ENCODE measurements at regions not wholly inside any gene's neighbourhood (a gene's known extent, or its start where the extent isn't known, plus 50 kb on each side); places are given as distances from the start of the nearest gene placed in this dataset.

GRCh38 chr3:157782236-157782635 lies 279.0 kb upstream of the VEPH1 start:
- Histone ChIP-seq H3F3A (ENCODE audit: insufficient read depth) (peaks cover 34% of the 10 kb centered on the region), H3K9ac (no peak overlapping the region), H3K4me2 (ENCODE audit: unreplicated experiment) (no peak overlapping the region), H3K4me3 (no peak overlapping the region), H3K9me2 (ENCODE audit: insufficient read depth) (no peaks in the 10 kb centered on the region), H2AFZ (no peak overlapping the region), H3K9me3 (ENCODE audit: low read depth) (no peaks in the 10 kb centered on the region), H3K27me3 (replicated peaks; ENCODE audit: insufficient read depth) (no peaks in the 10 kb centered on the region), H3K4me1 (ENCODE audit: insufficient read depth) (peaks cover 31% of the 10 kb centered on the region), H3K79me2 (ENCODE audit: insufficient read depth) (no peaks in the 10 kb centered on the region), H3K27ac (no peak overlapping the region), H4K20me1 (ENCODE audit: insufficient read depth) (no peaks in the 10 kb centered on the region), H3K36me3 (ENCODE audit: low read depth) (no peaks in the 10 kb centered on the region)
- 71 to 81% methylated on average over 2 of the region's 2 CpGs for WGBS, 2 experiments (ENCODE audit: low coverage in 1 of 2, low lambda C conversion rate in 2 of 2, missing lambda C conversion rate in 2 of 2)
- DNase-seq, result peak; percentile 50
- in situ Hi-C loops (cut with MboI), result no loop called here
- TF ChIP-seq EZH2phosphoT487 (IDR thresholded peaks at IDR 0.05; ENCODE audit: insufficient read depth, low read depth) (no peak), EZH2 (IDR thresholded peaks at IDR 0.05; ENCODE audit: insufficient read depth, poor library complexity, severe bottlenecking) (no peak)

- Histone ChIP-seq H3K9ac (no peak overlapping the region), H3F3A (ENCODE audit: insufficient read depth) (no peaks in the 10 kb centered on the region), H3K4me3 (no peak overlapping the region), H3K27ac (no peak overlapping the region), H3K4me2 (ENCODE audit: unreplicated experiment) (no peak overlapping the region), H2AFZ (no peak overlapping the region), H3K27me3 (replicated peaks; ENCODE audit: insufficient read depth) (no peaks in the 10 kb centered on the region), H3K9me3 (ENCODE audit: low read depth) (no peaks in the 10 kb centered on the region), H3K4me1 (ENCODE audit: insufficient read depth) (no peaks in the 10 kb centered on the region), H3K36me3 (ENCODE audit: low read depth) (no peaks in the 10 kb centered on the region), H3K79me2 (ENCODE audit: insufficient read depth) (no peaks in the 10 kb centered on the region), H4K20me1 (ENCODE audit: insufficient read depth) (no peaks in the 10 kb centered on the region), H3K9me2 (ENCODE audit: insufficient read depth) (no peaks in the 10 kb centered on the region)
- TF ChIP-seq EZH2 (IDR thresholded peaks at IDR 0.05; ENCODE audit: insufficient read depth, poor library complexity, severe bottlenecking), result no peak
- TF ChIP-seq EZH2phosphoT487 (IDR thresholded peaks at IDR 0.05; ENCODE audit: insufficient read depth, low read depth), result no peak
- WGBS, 2 experiments (ENCODE audit: low coverage in 1 of 2, low lambda C conversion rate in 2 of 2, missing lambda C conversion rate in 2 of 2), result 97 to 98% methylated on average over 2 of the region's 2 CpGs
- in situ Hi-C loops (cut with MboI), result no loop called here
- DNase-seq, result no peak
These were observed 273.6 kb upstream of the VEPH1 start for GRCh38 chr3:157776861-157777260.

- H3K36me3 ChIP-seq (ENCODE audit: low read depth), result no peaks in the 10 kb centered on the region
- H3F3A ChIP-seq (ENCODE audit: insufficient read depth), result no peaks in the 10 kb centered on the region
- in situ Hi-C loops (cut with MboI), result no loop called here
- TF ChIP-seq EZH2phosphoT487 (IDR thresholded peaks at IDR 0.05; ENCODE audit: insufficient read depth, low read depth) (no peak), EZH2 (IDR thresholded peaks at IDR 0.05; ENCODE audit: insufficient read depth, poor library complexity, severe bottlenecking) (no peak)
- no peak overlapping the region for H2AFZ ChIP-seq
- no peaks in the 10 kb centered on the region for H3K79me2 ChIP-seq (ENCODE audit: insufficient read depth)
- no peaks in the 10 kb centered on the region for H4K20me1 ChIP-seq (ENCODE audit: insufficient read depth)
- no peaks in the 10 kb centered on the region for H3K9me3 ChIP-seq (ENCODE audit: low read depth)
- no peaks in the 10 kb centered on the region for H3K9me2 ChIP-seq (ENCODE audit: insufficient read depth)
- H3K27me3 ChIP-seq (replicated peaks; ENCODE audit: insufficient read depth), result no peaks in the 10 kb centered on the region
- no peak overlapping the region for H3K4me2 ChIP-seq (ENCODE audit: unreplicated experiment)
- H3K9ac ChIP-seq, result no peak overlapping the region
- no peaks in the 10 kb centered on the region for H3K4me1 ChIP-seq (ENCODE audit: insufficient read depth)
- no peak for DNase-seq
- no peak overlapping the region for H3K27ac ChIP-seq
- H3K4me3 ChIP-seq, result no peak overlapping the region
These were observed 272.2 kb upstream of the VEPH1 start for GRCh38 chr3:157775446-157775845.

- no peak overlapping the region for H3K9ac ChIP-seq
- no peaks in the 10 kb centered on the region for H3K79me2 ChIP-seq (ENCODE audit: insufficient read depth)
- DNase-seq, result no peak
- H3K4me3 ChIP-seq, result no peak overlapping the region
- no peaks in the 10 kb centered on the region for H3K27me3 ChIP-seq (replicated peaks; ENCODE audit: insufficient read depth)
- no peaks in the 10 kb centered on the region for H3K9me3 ChIP-seq (ENCODE audit: low read depth)
- H4K20me1 ChIP-seq (ENCODE audit: insufficient read depth), result no peaks in the 10 kb centered on the region
- no peaks in the 10 kb centered on the region for H3K36me3 ChIP-seq (ENCODE audit: low read depth)
- WGBS, 2 experiments (ENCODE audit: low coverage in 1 of 2, low lambda C conversion rate in 2 of 2, missing lambda C conversion rate in 2 of 2), result 73 to 87% methylated on average over 1 of the region's 1 CpG
- no peak overlapping the region for H3K4me2 ChIP-seq (ENCODE audit: unreplicated experiment)
- H2AFZ ChIP-seq, result no peak overlapping the region
- no peaks in the 10 kb centered on the region for H3K4me1 ChIP-seq (ENCODE audit: insufficient read depth)
- H3K27ac ChIP-seq, result no peak overlapping the region
- in situ Hi-C loops (cut with MboI), result no loop called here
- TF ChIP-seq EZH2phosphoT487 (IDR thresholded peaks at IDR 0.05; ENCODE audit: insufficient read depth, low read depth) (no peak), EZH2 (IDR thresholded peaks at IDR 0.05; ENCODE audit: insufficient read depth, poor library complexity, severe bottlenecking) (no peak)
- no peaks in the 10 kb centered on the region for H3F3A ChIP-seq (ENCODE audit: insufficient read depth)
- no peaks in the 10 kb centered on the region for H3K9me2 ChIP-seq (ENCODE audit: insufficient read depth)
These were observed 266.2 kb upstream of the VEPH1 start for GRCh38 chr3:157769378-157769777.

- Histone ChIP-seq H3K36me3 (ENCODE audit: low read depth) (no peaks in the 10 kb centered on the region), H3K9ac (no peak overlapping the region), H3K4me1 (ENCODE audit: insufficient read depth) (no peaks in the 10 kb centered on the region), H3K4me3 (no peak overlapping the region), H3K4me2 (ENCODE audit: unreplicated experiment) (no peak overlapping the region), H3K27ac (no peak overlapping the region), H4K20me1 (ENCODE audit: insufficient read depth) (no peaks in the 10 kb centered on the region), H3K9me2 (ENCODE audit: insufficient read depth) (no peaks in the 10 kb centered on the region), H3K79me2 (ENCODE audit: insufficient read depth) (no peaks in the 10 kb centered on the region), H3F3A (ENCODE audit: insufficient read depth) (no peaks in the 10 kb centered on the region), H3K9me3 (ENCODE audit: low read depth) (no peaks in the 10 kb centered on the region), H2AFZ (no peak overlapping the region), H3K27me3 (replicated peaks; ENCODE audit: insufficient read depth) (no peaks in the 10 kb centered on the region)
- in situ Hi-C loops (cut with MboI), result no loop called here
- no peak for DNase-seq
- TF ChIP-seq EZH2phosphoT487 (IDR thresholded peaks at IDR 0.05; ENCODE audit: insufficient read depth, low read depth), result no peak
- no peak for TF ChIP-seq EZH2 (IDR thresholded peaks at IDR 0.05; ENCODE audit: insufficient read depth, poor library complexity, severe bottlenecking)
- WGBS, 2 experiments (ENCODE audit: low coverage in 1 of 2, low lambda C conversion rate in 2 of 2, missing lambda C conversion rate in 2 of 2), result 96 to 100% methylated on average over 1 of the region's 1 CpG
These were observed 264.4 kb upstream of the VEPH1 start for GRCh38 chr3:157767607-157768006.
